ENCODE measurements at regions not wholly inside any gene's neighbourhood (a gene's known extent, or its start where the extent isn't known, plus 50 kb on each side); places are given as distances from the start of the nearest gene placed in this dataset.

DNA sequence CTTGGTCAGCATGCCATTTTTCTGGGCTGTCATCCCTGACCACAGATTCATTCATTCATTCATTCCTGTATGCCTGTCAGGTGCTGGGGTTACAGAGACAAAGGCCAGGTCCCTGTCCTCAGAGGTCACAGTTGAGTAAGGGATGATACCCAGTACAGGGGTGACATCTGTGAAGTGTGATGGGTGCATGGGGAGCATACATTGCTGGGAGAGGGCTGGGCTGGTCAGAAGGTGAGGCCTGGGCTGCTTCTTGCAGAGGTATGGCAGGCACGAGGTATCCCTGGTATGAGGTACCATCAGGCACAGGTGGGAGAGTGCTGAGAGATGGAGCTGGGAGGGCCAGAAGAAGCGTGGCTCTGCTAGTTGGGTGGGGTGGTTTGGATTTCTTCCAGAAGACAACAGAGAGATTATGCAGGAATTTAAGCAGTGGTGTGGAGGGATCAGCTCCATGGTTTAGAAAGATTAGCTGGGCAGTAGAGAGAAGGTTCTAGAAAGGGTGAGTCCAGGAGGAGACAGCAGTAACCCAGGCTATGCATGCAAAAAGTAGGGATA is 181.9 kb upstream of the HAAO start:
- DNase-seq (ENCODE audit: low read depth, low spot score): no peak

DNA sequence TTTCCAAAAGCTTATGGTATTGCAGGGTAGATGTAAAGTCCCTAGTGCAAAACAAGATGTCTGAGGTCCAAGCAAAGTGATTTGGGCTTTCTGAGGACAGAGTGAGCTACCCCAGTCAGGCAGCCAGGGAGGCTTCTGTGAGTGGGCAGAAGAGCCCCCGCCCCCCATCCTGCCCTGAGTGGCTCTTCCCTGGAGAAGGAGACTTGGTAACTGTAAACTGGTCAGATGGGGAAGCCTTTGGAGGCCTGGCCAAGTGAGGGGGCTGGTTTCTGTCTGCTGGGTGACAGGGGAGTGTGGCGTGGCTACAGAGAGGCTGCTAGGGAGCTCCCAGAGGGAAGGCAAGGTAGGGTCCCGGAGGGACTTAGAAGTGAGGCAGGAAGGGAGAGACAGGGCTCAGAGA is 181.3 kb upstream of the HAAO start:
- Histone ChIP-seq H3K27ac (ENCODE audit: insufficient read depth, low read depth, low read length) (no peak overlapping the region), H3K4me3 (replicated peaks in 1 of 3; ENCODE audit: insufficient read depth in 1 of 3, low read depth in 1 of 3, low read length in 3 of 3) (no peak overlapping the region), H3K9me1 (replicated peaks; ENCODE audit: control insufficient read depth, extremely low read depth, insufficient read depth, low read length) (no peaks in the 10 kb centered on the region), H3K4me2 (ENCODE audit: insufficient read depth, low read length) (no peak overlapping the region), H3K9me3 (replicated peaks; ENCODE audit: control insufficient read depth, insufficient read depth, low read length) (no peaks in the 10 kb centered on the region), H3K27me3 (ENCODE audit: control insufficient read depth in 2 of 2, insufficient read depth in 2 of 2, low read length in 2 of 2) (no peaks in the 10 kb centered on the region), H3K36me3 (ENCODE audit: control insufficient read depth in 2 of 2, extremely low read depth in 1 of 2, insufficient read depth in 2 of 2, low read length in 2 of 2) (no peaks in the 10 kb centered on the region), H2AFZ (ENCODE audit: low read depth, low read length) (no peak overlapping the region), H3K79me2 (ENCODE audit: control insufficient read depth, insufficient read depth, low read length) (no peaks in the 10 kb centered on the region), H3K4me1 (ENCODE audit: control insufficient read depth, extremely low read depth, insufficient read depth, low read length) (peaks cover 4% of the 10 kb centered on the region), H3K9ac (replicated peaks; ENCODE audit: extremely low read depth, insufficient read depth, low read length) (no peak overlapping the region), H4K20me1 (replicated peaks; ENCODE audit: control insufficient read depth, extremely low read depth, insufficient read depth, low read length) (no peaks in the 10 kb centered on the region)
- DNase-seq (ENCODE audit: low read depth, low spot score) (no peak), FAIRE-seq (no peak)
- intact Hi-C loops (cut with micrococcal nuclease) (loop anchor here (2.0 kb wide), 1 partner anchor 201 kb away; no protein-coding TSS in a partner anchor), dilution Hi-C loops (cut with MboI; ENCODE audit: extremely low pct_ligation_motif_present, low sequenced_read_pairs) (no loop called here)
- CTCF ChIA-PET: interaction anchor here (0.7 to 8.9 kb wide), 5 partner anchors 13 to 568 kb away, joined by 3 to 240 read pairs (median 6); partner anchors contain the start of gene ZFP36L2
- POLR2A ChIA-PET: no interaction called here
- BruUV-seq (replicated peaks): no TSS peak
- no peak for TF ChIP-seq POLR2AphosphoS5 (IDR thresholded peaks at IDR 0.05; ENCODE audit: insufficient read depth, low read depth, low read length)
- TF ChIP-seq POLR2A (IDR thresholded peaks at IDR 0.05; ENCODE audit: low read depth, low read length): no peak
- TF ChIP-seq GATA2 (IDR thresholded peaks at IDR 0.05; ENCODE audit: insufficient read depth, insufficient read length, low read depth, low read length): no peak
- no peak for TF ChIP-seq EZH2 (IDR thresholded peaks at IDR 0.05; ENCODE audit: borderline replicate concordance, low read depth, low read length, severe bottlenecking)
- TF ChIP-seq, protein P1, sequence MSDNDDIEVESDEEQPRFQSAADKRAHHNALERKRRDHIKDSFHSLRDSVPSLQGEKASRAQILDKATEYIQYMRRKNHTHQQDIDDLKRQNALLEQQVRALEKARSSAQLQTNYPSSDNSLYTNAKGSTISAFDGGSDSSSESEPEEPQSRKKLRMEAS (IDR thresholded peaks at IDR 0.05; ENCODE audit: insufficient read depth, insufficient read length): no peak
- TF ChIP-seq CTCF (IDR thresholded peaks at IDR 0.05; ENCODE audit: extremely low read depth in 1 of 2, insufficient read depth in 1 of 2, low read depth in 1 of 2, low read length in 2 of 2): no peak
- no peak for TF ChIP-seq FOS (IDR thresholded peaks at IDR 0.05; ENCODE audit: borderline replicate concordance, insufficient read depth, low read length)
- TF ChIP-seq JUN (IDR thresholded peaks at IDR 0.05; ENCODE audit: borderline replicate concordance, insufficient read depth, insufficient read length, low read depth): no peak
- no peak for TF ChIP-seq MYC (IDR thresholded peaks at IDR 0.05; ENCODE audit: low read depth, low read length)

More for the DNA sequence above, 181.9 kb upstream of the HAAO start:
- H2AFZ ChIP-seq (ENCODE audit: low read depth, low read length): no peak overlapping the region
- TF ChIP-seq JUN (IDR thresholded peaks at IDR 0.05; ENCODE audit: borderline replicate concordance, insufficient read depth, insufficient read length, low read depth) (no peak), MYC (IDR thresholded peaks at IDR 0.05; ENCODE audit: low read depth, low read length) (no peak), POLR2A (IDR thresholded peaks at IDR 0.05; ENCODE audit: low read depth, low read length) (no peak), GATA2 (IDR thresholded peaks at IDR 0.05; ENCODE audit: insufficient read depth, insufficient read length, low read depth, low read length) (no peak)
- TF ChIP-seq, protein P1 (IDR thresholded peaks at IDR 0.05; ENCODE audit: insufficient read depth, insufficient read length): no peak
- no peaks in the 10 kb centered on the region for H3K36me3 ChIP-seq (ENCODE audit: control insufficient read depth in 2 of 2, extremely low read depth in 1 of 2, insufficient read depth in 2 of 2, low read length in 2 of 2)
- no peaks in the 10 kb centered on the region for H3K79me2 ChIP-seq (ENCODE audit: control insufficient read depth, insufficient read depth, low read length)
- H3K9ac ChIP-seq (replicated peaks; ENCODE audit: extremely low read depth, insufficient read depth, low read length): no peak overlapping the region
- no peaks in the 10 kb centered on the region for H3K27me3 ChIP-seq (ENCODE audit: control insufficient read depth in 2 of 2, insufficient read depth in 2 of 2, low read length in 2 of 2)
- H3K4me3 ChIP-seq (replicated peaks in 1 of 3; ENCODE audit: insufficient read depth in 1 of 3, low read depth in 1 of 3, low read length in 3 of 3): no peak overlapping the region
- no peaks in the 10 kb centered on the region for H4K20me1 ChIP-seq (replicated peaks; ENCODE audit: control insufficient read depth, extremely low read depth, insufficient read depth, low read length)
- dilution Hi-C loops (cut with MboI; ENCODE audit: extremely low pct_ligation_motif_present, low sequenced_read_pairs): no loop called here
- ChIA-PET CTCF (interaction anchor here (0.8 to 8.9 kb wide), 22 partner anchors 12 to 510 kb away, joined by 3 to 240 read pairs (median 6); partner anchors contain the start of gene ZFP36L2), POLR2A (interaction anchor here (1.3 to 2.2 kb wide), 2 partner anchors 245 to 253 kb away, joined by 3 to 9 read pairs; partner anchors contain the start of gene ZFP36L2)
- H3K9me3 ChIP-seq (replicated peaks; ENCODE audit: control insufficient read depth, insufficient read depth, low read length): no peaks in the 10 kb centered on the region
- no TSS peak for BruUV-seq (replicated peaks)
- FAIRE-seq: no peak
- no peak overlapping the region for H3K27ac ChIP-seq (ENCODE audit: insufficient read depth, low read depth, low read length)
- intact Hi-C loops (cut with micrococcal nuclease): loop anchor here (2.0 kb wide), 1 partner anchor 201 kb away; no protein-coding TSS in a partner anchor
- no peak overlapping the region for H3K4me2 ChIP-seq (ENCODE audit: insufficient read depth, low read length)
- peaks cover 4% of the 10 kb centered on the region for H3K4me1 ChIP-seq (ENCODE audit: control insufficient read depth, extremely low read depth, insufficient read depth, low read length)
- no peaks in the 10 kb centered on the region for H3K9me1 ChIP-seq (replicated peaks; ENCODE audit: control insufficient read depth, extremely low read depth, insufficient read depth, low read length)

Measured in endothelial cell of umbilical vein (primary cell).